Choroid plexus epithelial cell (primary cell): ENCODE measurements at regions not wholly inside any gene's neighbourhood (a gene's known extent, or its start where the extent isn't known, plus 50 kb on each side); places are given as distances from the start of the nearest gene placed in this dataset.
"Not testable (repeated sequence)": the region's sequence is repeated elsewhere in the genome, so short reads cannot be mapped to it uniquely, and the experiment has no call there.

Experiments
- DNase-seq: peaks from one replicate; pipeline ENCODE4 v3.0.0-alpha.2; 2010; ENCODE audit warnings: low read depth
- H3K4me3 ChIP-seq: 2 replicates; pipeline ENCODE4 v1.5.1; 2011; ENCODE audit warnings: low read depth, mild to moderate bottlenecking, control low read depth, low read length, moderate library complexity
- CTCF ChIP-seq: conservative IDR thresholded peaks from 2 replicates; pipeline ENCODE4 v1.5.1; 2011; ENCODE audit warnings: low read depth, mild to moderate bottlenecking, control low read depth, inconsistent platforms, low read length, moderate library complexity

GRCh38 chr4:127518046-127518445 is 114.7 kb upstream of the INTU start:
- no peak overlapping the region for H3K4me3 ChIP-seq
- TF ChIP-seq CTCF = no peak
- DNase-seq = no peak

- DNase-seq = no peak
- no peak overlapping the region for H3K4me3 ChIP-seq
- no peak for TF ChIP-seq CTCF
Observed at GRCh38 chr4:127521463-127521862, 111.3 kb upstream of the INTU start.

- no peak for TF ChIP-seq CTCF
- DNase-seq = peak; percentile 13
- no peak overlapping the region for H3K4me3 ChIP-seq
Observed at GRCh38 chr4:127523369-127523768, 109.4 kb upstream of the INTU start.

- no peak for TF ChIP-seq CTCF
- DNase-seq = no peak
Observed at GRCh38 chr4:127525608-127526007, 107.1 kb upstream of the INTU start.

GRCh38 chr4:127528302-127528701 is 104.5 kb upstream of the INTU start:
- TF ChIP-seq CTCF = no peak
- no peak overlapping the region for H3K4me3 ChIP-seq
- no peak for DNase-seq

More at GRCh38 chr4:127525608-127526007, 107.1 kb upstream of the INTU start:
- H3K4me3 ChIP-seq = no peak overlapping the region

GRCh38 chr4:127529879-127530278 is 102.9 kb upstream of the INTU start:
- DNase-seq, H3K4me3 ChIP-seq: not testable (repeated sequence)

GRCh38 chr4:127533028-127533700 is 99.6 kb upstream of the INTU start:
- H3K4me3 ChIP-seq = no peak overlapping the region
- peak; percentile 58 for DNase-seq
- TF ChIP-seq CTCF = no peak
